AG04449 (cell line): ENCODE measurements at regions not wholly inside any gene's neighbourhood (a gene's known extent, or its start where the extent isn't known, plus 50 kb on each side); places are given as distances from the start of the nearest gene placed in this dataset.

Experiments used
- CTCF ChIA-PET: fragments of 350-600 bp; formaldehyde crosslinking; extraction: SDS; loops from one replicate; lab custom pipeline; 2021; ENCODE audit warnings: antibody characterized with exemption; lab: Yijun Ruan, JAX
- POLR2A ChIA-PET: fragments of 400-600, 350-600 bp; formaldehyde crosslinking; extraction: SDS; loops from one replicate; lab custom pipeline; 2020; ENCODE audit warnings: antibody characterized with exemption, inconsistent platforms; lab: Yijun Ruan, JAX
- DNase-seq: peaks from one replicate; pipeline ENCODE4 v3.0.0-alpha.2; 2010; ENCODE audit warnings: low read depth, low spot score
- H3K4me3 ChIP-seq: 2 replicates; pipeline ENCODE4 v1.5.1; 2011; ENCODE audit warnings: low read depth, mild to moderate bottlenecking, control low read depth, low read length
- TF ChIP-seq, protein P1 (sequence below): IDR thresholded peaks from one replicate; pipeline ENCODE4 v1.5.1; 2011; ENCODE audit warnings: mild to moderate bottlenecking, moderate library complexity, low read length, control low read depth, inconsistent platforms; ENCODE audit not compliant: insufficient read depth; ENCODE audit errors: missing control alignments

DNA sequence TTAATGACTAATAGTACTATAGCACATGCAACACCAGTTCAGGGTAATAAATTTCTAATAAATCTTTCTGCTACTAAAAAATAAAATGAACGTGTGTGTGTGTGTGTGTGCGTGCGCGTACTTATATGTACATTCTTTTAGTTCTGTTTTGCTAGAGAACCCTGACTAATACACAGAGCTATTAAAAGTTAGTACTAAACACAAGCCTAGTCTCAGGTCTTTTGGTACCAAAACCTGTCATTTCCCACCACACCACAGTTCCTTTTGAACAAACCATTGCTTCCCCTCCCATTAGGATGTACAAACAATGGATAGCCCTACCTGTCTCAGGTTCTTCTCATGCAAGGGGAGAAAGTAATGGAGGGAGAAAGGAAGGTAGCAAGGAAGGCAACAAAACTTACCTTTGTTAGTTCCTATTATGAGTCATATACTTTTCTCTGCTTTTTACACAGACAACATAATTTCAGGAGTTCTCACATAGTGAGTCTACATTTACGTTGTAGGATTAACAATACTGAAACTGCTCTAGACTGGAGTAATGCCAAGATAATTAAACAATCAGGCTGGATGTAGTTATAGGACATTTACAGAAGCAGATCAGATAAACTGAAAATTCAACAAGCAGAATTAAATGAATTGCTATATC, 427.2 kb downstream of the KCNJ3 start:
- TF ChIP-seq, protein P1, sequence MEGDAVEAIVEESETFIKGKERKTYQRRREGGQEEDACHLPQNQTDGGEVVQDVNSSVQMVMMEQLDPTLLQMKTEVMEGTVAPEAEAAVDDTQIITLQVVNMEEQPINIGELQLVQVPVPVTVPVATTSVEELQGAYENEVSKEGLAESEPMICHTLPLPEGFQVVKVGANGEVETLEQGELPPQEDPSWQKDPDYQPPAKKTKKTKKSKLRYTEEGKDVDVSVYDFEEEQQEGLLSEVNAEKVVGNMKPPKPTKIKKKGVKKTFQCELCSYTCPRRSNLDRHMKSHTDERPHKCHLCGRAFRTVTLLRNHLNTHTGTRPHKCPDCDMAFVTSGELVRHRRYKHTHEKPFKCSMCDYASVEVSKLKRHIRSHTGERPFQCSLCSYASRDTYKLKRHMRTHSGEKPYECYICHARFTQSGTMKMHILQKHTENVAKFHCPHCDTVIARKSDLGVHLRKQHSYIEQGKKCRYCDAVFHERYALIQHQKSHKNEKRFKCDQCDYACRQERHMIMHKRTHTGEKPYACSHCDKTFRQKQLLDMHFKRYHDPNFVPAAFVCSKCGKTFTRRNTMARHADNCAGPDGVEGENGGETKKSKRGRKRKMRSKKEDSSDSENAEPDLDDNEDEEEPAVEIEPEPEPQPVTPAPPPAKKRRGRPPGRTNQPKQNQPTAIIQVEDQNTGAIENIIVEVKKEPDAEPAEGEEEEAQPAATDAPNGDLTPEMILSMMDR = no peak
- H3K4me3 ChIP-seq = no peak overlapping the region
- POLR2A ChIA-PET = no interaction called here
- no peak for DNase-seq
- CTCF ChIA-PET = no interaction called here

DNA sequence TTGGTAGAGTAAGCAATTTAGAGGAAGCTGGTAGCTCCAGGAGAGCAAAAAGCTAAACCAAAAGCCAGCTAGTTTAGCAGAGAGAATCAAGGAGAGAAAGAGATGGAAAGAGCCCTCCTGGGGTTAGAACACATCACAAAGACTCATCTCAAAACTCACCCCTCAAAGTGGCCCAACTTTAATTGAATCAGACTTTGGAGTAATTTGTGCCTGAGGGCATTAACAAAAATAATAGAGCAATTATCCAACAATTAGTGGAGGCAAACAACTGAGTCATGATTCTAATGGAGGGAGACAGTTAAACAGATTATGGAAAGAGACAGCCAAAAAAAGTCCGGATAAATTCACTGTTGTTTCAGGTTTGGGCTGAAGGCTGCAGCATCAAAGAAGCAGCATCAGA, 417.4 kb downstream of the KCNJ3 start:
- CTCF ChIA-PET = no interaction called here
- no peak for DNase-seq
- TF ChIP-seq, protein P1 = no peak
- POLR2A ChIA-PET = no interaction called here
- no peak overlapping the region for H3K4me3 ChIP-seq

DNA sequence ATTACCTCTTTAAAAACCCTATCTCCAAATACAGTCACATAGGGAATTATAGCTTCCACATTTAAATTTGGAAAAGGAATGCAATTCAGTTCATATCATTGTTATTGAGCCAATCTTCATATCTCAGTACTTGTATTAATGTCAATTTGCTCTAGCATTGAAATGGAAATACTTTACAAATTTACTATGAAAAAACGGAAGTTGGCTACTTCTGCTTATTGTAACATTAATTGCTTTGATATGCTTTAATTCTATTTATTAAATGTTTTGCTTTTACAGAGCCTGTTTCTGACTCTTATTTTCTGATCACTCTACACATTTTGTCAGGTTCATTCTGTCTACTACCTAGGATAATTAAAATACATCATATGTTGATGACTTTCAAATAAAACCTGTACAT, 412.6 kb downstream of the KCNJ3 start:
- TF ChIP-seq, protein P1 = no peak
- H3K4me3 ChIP-seq = no peak overlapping the region
- ChIA-PET CTCF (no interaction called here), POLR2A (no interaction called here)
- no peak for DNase-seq

DNA sequence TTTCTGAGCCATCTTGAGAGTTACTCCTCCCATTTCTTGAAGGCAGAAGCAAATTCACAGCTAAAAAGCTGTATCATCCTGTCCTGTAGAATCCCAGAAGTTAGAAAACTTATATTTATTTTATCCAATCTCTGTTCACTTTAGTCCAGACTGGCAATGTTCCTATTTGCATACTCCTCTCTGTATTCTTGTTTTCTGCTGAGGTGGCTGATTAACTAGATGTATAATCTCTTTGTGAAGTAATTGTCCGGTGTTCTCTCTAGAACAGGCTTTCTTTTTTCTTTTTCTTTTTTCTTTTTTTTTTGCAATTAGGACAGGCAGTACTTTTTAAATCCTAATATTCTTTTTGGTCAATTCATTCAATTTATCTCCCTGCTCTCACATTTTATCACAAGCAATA, 411.0 kb downstream of the KCNJ3 start:
- no peak for DNase-seq
- H3K4me3 ChIP-seq = no peak overlapping the region
- TF ChIP-seq, protein P1 = no peak
- ChIA-PET POLR2A (no interaction called here), CTCF (no interaction called here)

DNA sequence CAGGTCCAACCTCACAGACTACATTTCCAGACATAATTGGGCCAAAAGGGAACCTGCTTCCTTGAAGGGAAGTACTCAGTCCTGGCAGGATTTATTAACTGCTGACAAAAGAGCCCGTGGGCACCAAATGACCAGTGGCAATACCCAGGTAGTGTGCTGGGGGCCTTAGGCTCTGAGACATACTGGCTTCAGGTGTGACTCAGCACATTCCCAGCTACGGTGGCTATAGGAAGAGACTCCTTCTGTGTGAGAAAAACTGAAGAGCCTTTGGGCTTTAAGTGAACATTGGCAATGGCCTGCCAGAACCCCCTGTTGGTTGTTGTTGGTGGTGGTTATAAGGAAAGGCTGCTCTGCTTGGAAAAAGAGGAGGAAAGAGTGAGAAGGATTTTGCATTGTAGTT, 401.8 kb downstream of the KCNJ3 start:
- ChIA-PET POLR2A (no interaction called here), CTCF (no interaction called here)
- DNase-seq = no peak
- TF ChIP-seq, protein P1 = no peak
- H3K4me3 ChIP-seq = no peak overlapping the region

DNA sequence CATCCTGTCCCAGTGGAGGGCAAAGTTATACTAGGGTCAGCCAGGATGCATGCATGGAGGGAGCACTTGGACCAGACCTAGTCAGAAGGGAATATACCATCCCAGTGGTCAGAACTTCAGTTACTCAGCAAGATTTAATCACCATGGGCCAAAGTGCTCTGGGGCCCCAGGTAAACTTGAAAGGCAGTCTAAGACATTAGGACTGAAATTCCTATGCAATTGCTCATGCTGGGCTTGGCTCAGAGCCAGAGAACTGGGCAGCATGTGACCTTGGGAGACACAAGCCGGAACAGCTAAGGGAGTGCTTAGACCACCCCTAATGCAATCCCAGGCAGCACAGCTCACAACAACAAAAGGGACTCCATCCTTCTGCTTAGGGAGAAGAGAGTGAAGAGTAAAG, 401.3 kb downstream of the KCNJ3 start:
- CTCF ChIA-PET = no interaction called here

More for the DNA sequence above, 401.3 kb downstream of the KCNJ3 start:
- POLR2A ChIA-PET = no interaction called here
- DNase-seq = no peak
- no peak overlapping the region for H3K4me3 ChIP-seq
- TF ChIP-seq, protein P1 = no peak
